ENCODE measurements at regions not wholly inside any gene's neighbourhood (a gene's known extent, or its start where the extent isn't known, plus 50 kb on each side); places are given as distances from the start of the nearest gene placed in this dataset.
"Not testable (repeated sequence)": the region's sequence is repeated elsewhere in the genome, so short reads cannot be mapped to it uniquely, and the experiment has no call there.

GRCh38 chr5:2091921-2092320 is 209.2 kb upstream of the IRX4 start:
- no peaks in the 10 kb centered on the region for H3K36me3 ChIP-seq (ENCODE audit: control insufficient read depth in 2 of 2, insufficient read depth in 2 of 2, low read length in 2 of 2)
- H3K9ac ChIP-seq (ENCODE audit: low read depth in 1 of 2, low read length in 2 of 2): no peak overlapping the region
- H3K27me3 ChIP-seq (ENCODE audit: control insufficient read depth in 2 of 2, insufficient read depth in 2 of 2, low read length in 2 of 2): no peaks in the 10 kb centered on the region
- H3K27ac ChIP-seq (ENCODE audit: low read depth in 2 of 2, low read length in 2 of 2): no peak overlapping the region
- no peak overlapping the region for H3K4me3 ChIP-seq (ENCODE audit: low read length in 2 of 2)
- H3K4me1 ChIP-seq (ENCODE audit: control insufficient read depth in 2 of 2, insufficient read depth in 2 of 2, low read length in 2 of 2): no peaks in the 10 kb centered on the region
- H3K9me3 ChIP-seq (ENCODE audit: control insufficient read depth in 2 of 2, low read length in 2 of 2): no peaks in the 10 kb centered on the region

- Histone ChIP-seq H3K4me1 (ENCODE audit: control insufficient read depth in 2 of 2, insufficient read depth in 2 of 2, low read length in 2 of 2) (no peaks in the 10 kb centered on the region), H3K9me3 (ENCODE audit: control insufficient read depth in 2 of 2, low read length in 2 of 2) (no peaks in the 10 kb centered on the region), H3K4me3 (ENCODE audit: low read length in 2 of 2) (no peak overlapping the region), H3K9ac (ENCODE audit: low read depth in 1 of 2, low read length in 2 of 2) (no peak overlapping the region), H3K36me3 (ENCODE audit: control insufficient read depth in 2 of 2, insufficient read depth in 2 of 2, low read length in 2 of 2) (no peaks in the 10 kb centered on the region), H3K27ac (ENCODE audit: low read depth in 2 of 2, low read length in 2 of 2) (no peak overlapping the region), H3K27me3 (ENCODE audit: control insufficient read depth in 2 of 2, insufficient read depth in 2 of 2, low read length in 2 of 2) (no peaks in the 10 kb centered on the region)
Measured at GRCh38 chr5:2087980-2088379, 205.3 kb upstream of the IRX4 start.

DNA sequence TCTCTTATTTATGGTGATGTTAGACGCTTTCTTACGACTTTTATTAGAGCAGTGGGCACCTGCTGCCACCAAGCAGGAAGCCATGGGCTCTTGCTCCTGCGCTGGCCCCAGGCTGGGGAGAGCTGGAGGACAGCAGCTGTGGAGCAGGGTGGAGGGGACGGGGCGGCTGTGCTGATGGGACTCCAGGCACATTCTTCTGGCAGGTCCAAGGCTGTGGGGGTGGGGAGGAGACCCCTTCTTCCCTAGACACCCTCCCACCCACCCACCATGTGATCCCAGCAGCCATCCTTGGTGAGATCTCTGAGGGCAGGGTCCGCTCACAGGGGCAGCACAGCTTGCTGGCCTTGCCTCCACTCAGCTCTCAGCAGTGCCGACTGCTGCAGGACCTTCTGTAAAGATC is 192.6 kb upstream of the IRX4 start:
- H3K27ac ChIP-seq (ENCODE audit: low read depth in 2 of 2, low read length in 2 of 2): no peak overlapping the region
- H3K36me3 ChIP-seq (ENCODE audit: control insufficient read depth in 2 of 2, insufficient read depth in 2 of 2, low read length in 2 of 2): no peaks in the 10 kb centered on the region
- no peak overlapping the region for H3K4me3 ChIP-seq (ENCODE audit: low read length in 2 of 2)
- H3K4me1 ChIP-seq (ENCODE audit: control insufficient read depth in 2 of 2, insufficient read depth in 2 of 2, low read length in 2 of 2): no peaks in the 10 kb centered on the region
- no peaks in the 10 kb centered on the region for H3K27me3 ChIP-seq (ENCODE audit: control insufficient read depth in 2 of 2, insufficient read depth in 2 of 2, low read length in 2 of 2)
- no peaks in the 10 kb centered on the region for H3K9me3 ChIP-seq (ENCODE audit: control insufficient read depth in 2 of 2, low read length in 2 of 2)
- no peak overlapping the region for H3K9ac ChIP-seq (ENCODE audit: low read depth in 1 of 2, low read length in 2 of 2)

GRCh38 chr5:2071562-2071961 is 188.8 kb upstream of the IRX4 start:
- no peaks in the 10 kb centered on the region for H3K27me3 ChIP-seq (ENCODE audit: control insufficient read depth in 2 of 2, insufficient read depth in 2 of 2, low read length in 2 of 2)
- no peak overlapping the region for H3K4me3 ChIP-seq (ENCODE audit: low read length in 2 of 2)
- no peaks in the 10 kb centered on the region for H3K9me3 ChIP-seq (ENCODE audit: control insufficient read depth in 2 of 2, low read length in 2 of 2)
- no peaks in the 10 kb centered on the region for H3K36me3 ChIP-seq (ENCODE audit: control insufficient read depth in 2 of 2, insufficient read depth in 2 of 2, low read length in 2 of 2)
- no peaks in the 10 kb centered on the region for H3K4me1 ChIP-seq (ENCODE audit: control insufficient read depth in 2 of 2, insufficient read depth in 2 of 2, low read length in 2 of 2)
- H3K27ac ChIP-seq (ENCODE audit: low read depth in 2 of 2, low read length in 2 of 2): no peak overlapping the region
- no peak overlapping the region for H3K9ac ChIP-seq (ENCODE audit: low read depth in 1 of 2, low read length in 2 of 2)

GRCh38 chr5:2070787-2071186 is 188.1 kb upstream of the IRX4 start:
- not testable (repeated sequence) for H3K9ac ChIP-seq (ENCODE audit: low read depth in 1 of 2, low read length in 2 of 2); H3K27me3 ChIP-seq (ENCODE audit: control insufficient read depth in 2 of 2, insufficient read depth in 2 of 2, low read length in 2 of 2); H3K9me3 ChIP-seq (ENCODE audit: control insufficient read depth in 2 of 2, low read length in 2 of 2); H3K36me3 ChIP-seq (ENCODE audit: control insufficient read depth in 2 of 2, insufficient read depth in 2 of 2, low read length in 2 of 2); H3K27ac ChIP-seq (ENCODE audit: low read depth in 2 of 2, low read length in 2 of 2); H3K4me1 ChIP-seq (ENCODE audit: control insufficient read depth in 2 of 2, insufficient read depth in 2 of 2, low read length in 2 of 2); H3K4me3 ChIP-seq (ENCODE audit: low read length in 2 of 2)

GRCh38 chr5:2068531-2068930 is 185.8 kb upstream of the IRX4 start:
- H3K4me3 ChIP-seq (ENCODE audit: low read length in 2 of 2): no peak overlapping the region
- H3K9me3 ChIP-seq (ENCODE audit: control insufficient read depth in 2 of 2, low read length in 2 of 2): no peaks in the 10 kb centered on the region
- no peak overlapping the region for H3K27ac ChIP-seq (ENCODE audit: low read depth in 2 of 2, low read length in 2 of 2)
- no peaks in the 10 kb centered on the region for H3K4me1 ChIP-seq (ENCODE audit: control insufficient read depth in 2 of 2, insufficient read depth in 2 of 2, low read length in 2 of 2)
- H3K9ac ChIP-seq (ENCODE audit: low read depth in 1 of 2, low read length in 2 of 2): no peak overlapping the region
- no peaks in the 10 kb centered on the region for H3K27me3 ChIP-seq (ENCODE audit: control insufficient read depth in 2 of 2, insufficient read depth in 2 of 2, low read length in 2 of 2)
- no peaks in the 10 kb centered on the region for H3K36me3 ChIP-seq (ENCODE audit: control insufficient read depth in 2 of 2, insufficient read depth in 2 of 2, low read length in 2 of 2)

DNA sequence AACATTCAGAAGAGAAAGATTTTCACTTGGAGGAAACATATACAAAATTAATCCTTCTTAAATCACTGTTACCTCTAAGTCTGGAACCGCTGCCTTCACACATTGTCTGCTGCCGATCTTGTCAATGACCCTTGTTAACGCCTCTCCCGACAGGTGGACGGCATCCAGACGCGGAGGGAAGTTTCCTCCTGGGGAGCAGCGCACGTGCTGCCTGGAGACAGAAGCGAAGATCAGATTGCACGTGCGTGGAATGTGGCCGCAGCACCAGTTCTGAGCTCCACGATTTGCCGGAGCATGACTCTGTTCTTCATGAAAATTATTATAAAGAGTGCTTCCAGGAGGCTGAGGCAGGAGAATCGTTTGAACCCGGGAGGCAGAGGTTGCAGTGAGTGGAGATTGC is 183.6 kb upstream of the IRX4 start:
- no peaks in the 10 kb centered on the region for H3K27me3 ChIP-seq (ENCODE audit: control insufficient read depth in 2 of 2, insufficient read depth in 2 of 2, low read length in 2 of 2)
- no peak overlapping the region for H3K9ac ChIP-seq (ENCODE audit: low read depth in 1 of 2, low read length in 2 of 2)
- H3K36me3 ChIP-seq (ENCODE audit: control insufficient read depth in 2 of 2, insufficient read depth in 2 of 2, low read length in 2 of 2): no peaks in the 10 kb centered on the region
- H3K9me3 ChIP-seq (ENCODE audit: control insufficient read depth in 2 of 2, low read length in 2 of 2): no peaks in the 10 kb centered on the region
- H3K27ac ChIP-seq (ENCODE audit: low read depth in 2 of 2, low read length in 2 of 2): no peak overlapping the region
- no peak overlapping the region for H3K4me3 ChIP-seq (ENCODE audit: low read length in 2 of 2)
- no peaks in the 10 kb centered on the region for H3K4me1 ChIP-seq (ENCODE audit: control insufficient read depth in 2 of 2, insufficient read depth in 2 of 2, low read length in 2 of 2)

GRCh38 chr5:2063380-2063779 is 180.7 kb upstream of the IRX4 start:
- not testable (repeated sequence) for H3K9ac ChIP-seq (ENCODE audit: low read depth in 1 of 2, low read length in 2 of 2); H3K9me3 ChIP-seq (ENCODE audit: control insufficient read depth in 2 of 2, low read length in 2 of 2); H3K4me1 ChIP-seq (ENCODE audit: control insufficient read depth in 2 of 2, insufficient read depth in 2 of 2, low read length in 2 of 2); H3K27ac ChIP-seq (ENCODE audit: low read depth in 2 of 2, low read length in 2 of 2); H3K27me3 ChIP-seq (ENCODE audit: control insufficient read depth in 2 of 2, insufficient read depth in 2 of 2, low read length in 2 of 2); H3K4me3 ChIP-seq (ENCODE audit: low read length in 2 of 2); H3K36me3 ChIP-seq (ENCODE audit: control insufficient read depth in 2 of 2, insufficient read depth in 2 of 2, low read length in 2 of 2)

DNA sequence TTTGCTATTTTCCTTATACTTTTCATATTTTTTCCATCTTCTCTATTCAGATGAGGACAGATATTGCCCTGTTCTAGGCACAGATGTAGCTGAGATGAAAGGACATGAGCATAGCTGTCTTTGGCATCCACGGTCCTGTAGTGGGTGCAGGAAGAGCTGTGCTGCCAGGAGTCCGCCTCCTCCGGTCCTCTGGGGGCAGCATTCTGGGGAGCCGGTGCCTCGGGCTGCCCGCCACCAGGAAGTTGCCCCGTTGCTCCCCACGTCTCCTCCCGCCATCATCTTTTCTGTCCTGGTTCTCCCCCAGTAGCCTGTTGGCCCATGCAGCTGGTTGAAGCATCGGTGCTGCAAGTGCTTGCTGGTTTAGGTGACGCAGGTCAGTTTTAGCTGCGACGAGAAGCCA is 170.0 kb upstream of the IRX4 start:
- no peaks in the 10 kb centered on the region for H3K4me1 ChIP-seq (ENCODE audit: control insufficient read depth in 2 of 2, insufficient read depth in 2 of 2, low read length in 2 of 2)
- H3K36me3 ChIP-seq (ENCODE audit: control insufficient read depth in 2 of 2, insufficient read depth in 2 of 2, low read length in 2 of 2): no peaks in the 10 kb centered on the region
- no peak overlapping the region for H3K9ac ChIP-seq (ENCODE audit: low read depth in 1 of 2, low read length in 2 of 2)
- no peak overlapping the region for H3K27ac ChIP-seq (ENCODE audit: low read depth in 2 of 2, low read length in 2 of 2)
- H3K9me3 ChIP-seq (ENCODE audit: control insufficient read depth in 2 of 2, low read length in 2 of 2): no peaks in the 10 kb centered on the region
- no peak overlapping the region for H3K4me3 ChIP-seq (ENCODE audit: low read length in 2 of 2)
- H3K27me3 ChIP-seq (ENCODE audit: control insufficient read depth in 2 of 2, insufficient read depth in 2 of 2, low read length in 2 of 2): no peaks in the 10 kb centered on the region

- Histone ChIP-seq H3K27ac (ENCODE audit: low read depth in 2 of 2, low read length in 2 of 2) (no peak overlapping the region), H3K27me3 (ENCODE audit: control insufficient read depth in 2 of 2, insufficient read depth in 2 of 2, low read length in 2 of 2) (no peaks in the 10 kb centered on the region), H3K4me1 (ENCODE audit: control insufficient read depth in 2 of 2, insufficient read depth in 2 of 2, low read length in 2 of 2) (no peaks in the 10 kb centered on the region), H3K9ac (ENCODE audit: low read depth in 1 of 2, low read length in 2 of 2) (no peak overlapping the region), H3K36me3 (ENCODE audit: control insufficient read depth in 2 of 2, insufficient read depth in 2 of 2, low read length in 2 of 2) (no peaks in the 10 kb centered on the region), H3K4me3 (ENCODE audit: low read length in 2 of 2) (no peak overlapping the region), H3K9me3 (ENCODE audit: control insufficient read depth in 2 of 2, low read length in 2 of 2) (no peaks in the 10 kb centered on the region)
Measured at GRCh38 chr5:2049876-2050275, 167.2 kb upstream of the IRX4 start.

GRCh38 chr5:2048664-2049063 is 165.9 kb upstream of the IRX4 start:
- H3K4me1 ChIP-seq (ENCODE audit: control insufficient read depth in 2 of 2, insufficient read depth in 2 of 2, low read length in 2 of 2): no peaks in the 10 kb centered on the region

More at GRCh38 chr5:2048664-2049063, 165.9 kb upstream of the IRX4 start:
- no peak overlapping the region for H3K9ac ChIP-seq (ENCODE audit: low read depth in 1 of 2, low read length in 2 of 2)
- no peak overlapping the region for H3K27ac ChIP-seq (ENCODE audit: low read depth in 2 of 2, low read length in 2 of 2)
- H3K9me3 ChIP-seq (ENCODE audit: control insufficient read depth in 2 of 2, low read length in 2 of 2): no peaks in the 10 kb centered on the region
- H3K27me3 ChIP-seq (ENCODE audit: control insufficient read depth in 2 of 2, insufficient read depth in 2 of 2, low read length in 2 of 2): no peaks in the 10 kb centered on the region
- H3K36me3 ChIP-seq (ENCODE audit: control insufficient read depth in 2 of 2, insufficient read depth in 2 of 2, low read length in 2 of 2): no peaks in the 10 kb centered on the region
- H3K4me3 ChIP-seq (ENCODE audit: low read length in 2 of 2): no peak overlapping the region

Measured in mucosa of rectum (tissue), 2 donors.